ENCODE measurements at regions not wholly inside any gene's neighbourhood (a gene's known extent, or its start where the extent isn't known, plus 50 kb on each side); places are given as distances from the start of the nearest gene placed in this dataset.
A peak's percentile ranks its signal among the peaks of the same experiment; 100 is the strongest.

GRCh38 chr3:182562274-182562673 lies 231.0 kb upstream of the ATP11B start:
- H3K27ac ChIP-seq: no peak overlapping the region
- no peaks in the 10 kb centered on the region for H3F3A ChIP-seq (ENCODE audit: insufficient read depth, low read depth)
- no peak for TF ChIP-seq CTCF (conservative IDR thresholded peaks at IDR 0.05)
- TF ChIP-seq EZH2 (IDR thresholded peaks at IDR 0.05; ENCODE audit: low read depth): no peak
- BruUV-seq (replicated peaks): no TSS peak
- no peaks in the 10 kb centered on the region for H3K27me3 ChIP-seq (ENCODE audit: insufficient read depth, low read depth)
- H3K9me2 ChIP-seq (ENCODE audit: insufficient read depth): 0 out of 2 replicates have a peak, but pooled peaks cover 5% of the 10 kb centered on the region
- H3K4me2 ChIP-seq: no peak overlapping the region
- no peaks in the 10 kb centered on the region for H4K20me1 ChIP-seq (ENCODE audit: insufficient read depth)
- no peak overlapping the region for H3K4me3 ChIP-seq
- no peaks in the 10 kb centered on the region for H3K4me1 ChIP-seq (replicated peaks; ENCODE audit: insufficient read depth)
- ChIA-PET POLR2A (ENCODE audit: unreplicated experiment) (no interaction called here), CTCF (interaction anchor here (0.7 kb wide), 1 partner anchor 1097 kb away, joined by 4 read pairs; no protein-coding TSS in a partner anchor)
- no peaks in the 10 kb centered on the region for H3K79me2 ChIP-seq (ENCODE audit: low read depth)
- H3K9me3 ChIP-seq (ENCODE audit: insufficient read depth, low read depth): peaks cover 10% of the 10 kb centered on the region; the same call in 1 of the 2 replicates
- intact Hi-C loops (cut with micrococcal nuclease; ENCODE audit: unreplicated experiment): no loop called here
- no peak overlapping the region for H2AFZ ChIP-seq
- no peaks in the 10 kb centered on the region for H3K36me3 ChIP-seq (ENCODE audit: low read depth)
- DNase-seq: no peak

- no peak for TF ChIP-seq EZH2 (IDR thresholded peaks at IDR 0.05; ENCODE audit: low read depth)
- TF ChIP-seq CTCF (conservative IDR thresholded peaks at IDR 0.05): no peak
- intact Hi-C loops (cut with micrococcal nuclease; ENCODE audit: unreplicated experiment): no loop called here
- H4K20me1 ChIP-seq (ENCODE audit: insufficient read depth): no peaks in the 10 kb centered on the region
- no peaks in the 10 kb centered on the region for H3K9me2 ChIP-seq (ENCODE audit: insufficient read depth)
- CTCF ChIA-PET: no interaction called here
- no peaks in the 10 kb centered on the region for H3K36me3 ChIP-seq (ENCODE audit: low read depth)
- no TSS peak for BruUV-seq (replicated peaks)
- POLR2A ChIA-PET (ENCODE audit: unreplicated experiment): no interaction called here
- 0 out of 2 replicates have a peak overlapping the region, but pooled peaks have one; percentile 7 for H2AFZ ChIP-seq
- no peak overlapping the region for H3K4me3 ChIP-seq
- no peaks in the 10 kb centered on the region for H3K4me1 ChIP-seq (replicated peaks; ENCODE audit: insufficient read depth)
- no peaks in the 10 kb centered on the region for H3F3A ChIP-seq (ENCODE audit: insufficient read depth, low read depth)
- no peaks in the 10 kb centered on the region for H3K9me3 ChIP-seq (ENCODE audit: insufficient read depth, low read depth)
- H3K27ac ChIP-seq: no peak overlapping the region
- no peak for DNase-seq
- H3K4me2 ChIP-seq: no peak overlapping the region
- no peaks in the 10 kb centered on the region for H3K79me2 ChIP-seq (ENCODE audit: low read depth)
- H3K27me3 ChIP-seq (ENCODE audit: insufficient read depth, low read depth): no peaks in the 10 kb centered on the region
These were observed 227.1 kb upstream of the ATP11B start for GRCh38 chr3:182565916-182566796.

GRCh38 chr3:182567700-182568099 lies 225.6 kb upstream of the ATP11B start:
- Histone ChIP-seq H3K36me3 (ENCODE audit: low read depth) (no peaks in the 10 kb centered on the region), H3K4me3 (no peak overlapping the region), H4K20me1 (ENCODE audit: insufficient read depth) (no peaks in the 10 kb centered on the region), H3F3A (ENCODE audit: insufficient read depth, low read depth) (no peaks in the 10 kb centered on the region), H3K79me2 (ENCODE audit: low read depth) (no peaks in the 10 kb centered on the region), H3K27me3 (ENCODE audit: insufficient read depth, low read depth) (no peaks in the 10 kb centered on the region), H3K4me2 (no peak overlapping the region), H3K27ac (no peak overlapping the region), H2AFZ (no peak overlapping the region), H3K4me1 (replicated peaks; ENCODE audit: insufficient read depth) (no peaks in the 10 kb centered on the region), H3K9me3 (ENCODE audit: insufficient read depth, low read depth) (no peaks in the 10 kb centered on the region), H3K9me2 (ENCODE audit: insufficient read depth) (no peaks in the 10 kb centered on the region)
- ChIA-PET CTCF (no interaction called here), POLR2A (ENCODE audit: unreplicated experiment) (no interaction called here)
- TF ChIP-seq EZH2 (IDR thresholded peaks at IDR 0.05; ENCODE audit: low read depth) (no peak), CTCF (conservative IDR thresholded peaks at IDR 0.05) (0 out of 2 replicates have a peak, but pooled peaks have one; percentile 19)
- intact Hi-C loops (cut with micrococcal nuclease; ENCODE audit: unreplicated experiment): no loop called here
- no TSS peak for BruUV-seq (replicated peaks)
- peak; percentile 38 to 71 for DNase-seq

Data from PC-9 (cell line).